ENCODE measurements at regions not wholly inside any gene's neighbourhood (a gene's known extent, or its start where the extent isn't known, plus 50 kb on each side); places are given as distances from the start of the nearest gene placed in this dataset.

DNA sequence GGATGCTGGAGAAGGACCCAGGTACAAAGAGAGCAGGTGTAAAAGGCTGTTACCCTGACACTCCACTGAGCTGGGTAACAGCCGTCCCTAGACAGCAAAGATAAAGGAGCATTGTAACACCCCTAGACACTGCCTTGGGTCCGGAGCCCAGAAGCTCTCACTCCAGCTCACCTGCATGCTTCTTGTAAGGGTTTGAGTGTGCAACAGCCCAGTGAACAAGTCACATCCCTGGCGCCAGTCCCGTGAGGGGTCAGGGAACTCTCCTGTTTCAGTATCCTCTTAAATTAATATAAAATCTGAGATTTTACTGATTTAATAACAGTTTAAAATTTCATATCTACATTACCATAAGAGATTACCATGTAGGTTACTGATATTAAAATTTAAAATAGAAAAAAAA, 124.8 kb upstream of the LMO3 start:
- H3K9ac ChIP-seq (ENCODE audit: low read length), result no peak overlapping the region
- H3K4me3 ChIP-seq (ENCODE audit: low read length), result no peak overlapping the region
- H3K27ac ChIP-seq (ENCODE audit: low read depth, low read length), result no peak overlapping the region
- no peaks in the 10 kb centered on the region for H3K4me1 ChIP-seq (ENCODE audit: control insufficient read depth, insufficient read depth, low read length)
- no peaks in the 10 kb centered on the region for H3K27me3 ChIP-seq (ENCODE audit: control insufficient read depth, insufficient read depth, low read length)
- H3K36me3 ChIP-seq (ENCODE audit: control insufficient read depth, insufficient read depth, low read length), result no peaks in the 10 kb centered on the region

DNA sequence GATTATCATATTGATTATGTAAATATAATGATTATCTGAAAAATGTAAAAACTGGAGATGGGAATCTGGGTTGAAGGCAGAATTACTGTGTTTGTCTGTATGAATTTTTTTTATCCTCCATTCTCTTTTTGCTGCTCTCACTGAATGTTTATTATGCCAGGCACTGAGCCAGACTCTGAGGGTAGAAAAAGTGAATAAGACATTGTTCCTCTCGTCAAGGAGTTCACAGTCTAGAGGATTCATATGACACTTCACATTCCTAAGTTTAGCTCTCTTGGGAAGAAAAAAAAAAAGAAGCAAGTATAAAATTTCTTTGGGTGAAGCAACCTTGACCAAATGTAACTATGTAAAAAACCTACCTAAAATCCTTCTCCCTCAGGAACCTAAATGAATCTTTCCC, 120.9 kb upstream of the LMO3 start:
- no peaks in the 10 kb centered on the region for H3K4me1 ChIP-seq (ENCODE audit: control insufficient read depth, insufficient read depth, low read length)
- no peak overlapping the region for H3K27ac ChIP-seq (ENCODE audit: low read depth, low read length)
- H3K4me3 ChIP-seq (ENCODE audit: low read length), result no peak overlapping the region
- no peaks in the 10 kb centered on the region for H3K36me3 ChIP-seq (ENCODE audit: control insufficient read depth, insufficient read depth, low read length)
- no peaks in the 10 kb centered on the region for H3K27me3 ChIP-seq (ENCODE audit: control insufficient read depth, insufficient read depth, low read length)
- no peak overlapping the region for H3K9ac ChIP-seq (ENCODE audit: low read length)

DNA sequence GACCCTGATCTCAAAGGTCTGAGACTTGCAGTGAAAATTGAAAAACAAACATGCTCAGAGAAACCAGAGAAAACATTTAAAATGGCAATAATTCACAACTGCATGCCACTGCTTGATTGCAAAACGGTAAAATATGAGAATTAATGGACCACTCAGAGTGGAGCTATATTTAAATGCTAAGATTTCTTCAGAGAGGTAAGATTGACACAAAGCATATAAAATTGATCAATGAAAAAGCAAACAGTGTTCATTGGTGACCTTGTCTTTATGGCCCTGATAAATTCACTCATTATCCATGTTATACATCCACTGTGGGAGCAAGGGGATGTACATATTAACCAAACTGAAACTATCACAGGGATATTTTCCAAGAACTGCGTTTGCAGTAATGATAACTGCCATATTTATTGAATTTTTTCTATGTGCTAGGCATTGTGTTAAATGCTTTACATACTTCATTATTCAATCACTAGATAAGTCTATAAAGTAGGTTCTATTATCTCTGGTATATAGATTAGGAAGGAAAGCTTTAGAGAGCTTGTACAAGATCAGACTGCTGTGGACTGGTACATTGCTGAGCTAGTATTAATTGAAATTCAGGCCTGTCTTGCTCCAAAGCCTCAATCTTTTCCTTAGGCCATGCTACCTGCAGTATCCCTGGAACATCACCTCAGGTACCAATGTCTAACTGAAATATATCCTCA, 113.9 kb upstream of the LMO3 start:
- Histone ChIP-seq H3K27ac (ENCODE audit: low read depth, low read length) (no peak overlapping the region), H3K9ac (ENCODE audit: low read length) (no peak overlapping the region), H3K4me3 (ENCODE audit: low read length) (no peak overlapping the region), H3K4me1 (ENCODE audit: control insufficient read depth, insufficient read depth, low read length) (no peaks in the 10 kb centered on the region), H3K36me3 (ENCODE audit: control insufficient read depth, insufficient read depth, low read length) (no peaks in the 10 kb centered on the region), H3K27me3 (ENCODE audit: control insufficient read depth, insufficient read depth, low read length) (no peaks in the 10 kb centered on the region)

DNA sequence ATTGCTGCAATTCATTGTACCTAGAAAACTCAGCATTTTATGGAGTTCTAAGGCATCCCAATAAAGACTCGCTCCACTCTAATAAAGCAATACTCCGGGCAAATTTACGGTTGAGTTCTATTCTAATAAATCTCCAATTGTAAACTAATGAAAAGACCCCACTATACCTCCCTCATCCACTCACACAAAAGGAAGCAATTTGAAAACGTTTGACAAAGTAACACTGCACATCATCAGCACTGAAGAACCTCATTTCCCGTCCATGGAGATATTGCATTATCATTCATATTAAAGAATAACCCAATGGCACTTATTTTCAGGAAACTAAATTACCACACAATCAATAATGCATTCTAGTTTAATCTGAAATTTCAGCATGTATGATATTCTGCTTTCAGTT, 111.0 kb upstream of the LMO3 start:
- H3K27me3 ChIP-seq (ENCODE audit: control insufficient read depth, insufficient read depth, low read length), result no peaks in the 10 kb centered on the region
- H3K36me3 ChIP-seq (ENCODE audit: control insufficient read depth, insufficient read depth, low read length), result no peaks in the 10 kb centered on the region
- H3K4me3 ChIP-seq (ENCODE audit: low read length), result no peak overlapping the region
- H3K27ac ChIP-seq (ENCODE audit: low read depth, low read length), result no peak overlapping the region
- no peak overlapping the region for H3K9ac ChIP-seq (ENCODE audit: low read length)
- H3K4me1 ChIP-seq (ENCODE audit: control insufficient read depth, insufficient read depth, low read length), result no peaks in the 10 kb centered on the region

DNA sequence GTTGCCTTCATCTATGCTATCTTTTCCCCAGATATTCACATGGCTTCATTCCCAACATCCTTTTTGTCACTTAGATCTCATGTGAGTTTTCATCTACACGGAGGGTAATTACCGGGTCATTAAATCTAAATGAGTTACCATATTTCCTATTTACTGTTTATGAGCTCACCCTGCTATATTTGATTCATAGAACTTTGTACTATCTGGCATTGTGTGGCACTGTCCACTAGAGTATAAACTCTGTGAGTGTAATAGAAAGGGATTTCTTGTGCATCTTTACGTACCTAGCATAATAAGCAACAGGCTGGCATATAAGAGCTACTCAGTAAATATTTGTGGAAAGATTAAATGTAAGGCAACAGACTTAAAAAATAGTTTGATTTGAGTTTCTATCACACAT, 86.1 kb upstream of the LMO3 start:
- no peaks in the 10 kb centered on the region for H3K36me3 ChIP-seq (ENCODE audit: control insufficient read depth, insufficient read depth, low read length)

DNA sequence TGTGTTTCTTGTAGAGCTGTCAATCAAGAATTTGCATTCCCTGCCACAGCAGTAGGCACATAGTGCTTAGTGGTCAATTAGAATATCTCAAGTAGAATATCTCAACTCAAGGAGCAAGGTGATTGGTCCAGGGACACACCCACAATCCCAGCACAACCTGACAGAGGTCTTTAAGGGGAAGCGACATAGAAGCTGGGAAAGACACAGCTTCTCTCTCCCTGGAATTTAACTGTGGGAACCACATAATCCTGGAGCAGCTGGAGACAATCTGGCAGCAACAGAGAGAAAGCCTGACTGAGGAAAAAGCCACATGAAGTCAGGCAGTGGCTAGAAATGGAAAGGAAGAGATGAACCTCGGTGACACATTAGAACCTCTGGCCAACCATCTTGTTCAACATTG, 85.7 kb upstream of the LMO3 start:
- H3K4me1 ChIP-seq (ENCODE audit: control insufficient read depth, insufficient read depth, low read length), result no peaks in the 10 kb centered on the region
- no peak overlapping the region for H3K4me3 ChIP-seq (ENCODE audit: low read length)
- no peaks in the 10 kb centered on the region for H3K27me3 ChIP-seq (ENCODE audit: control insufficient read depth, insufficient read depth, low read length)
- no peak overlapping the region for H3K27ac ChIP-seq (ENCODE audit: low read depth, low read length)
- no peak overlapping the region for H3K9ac ChIP-seq (ENCODE audit: low read length)
- H3K36me3 ChIP-seq (ENCODE audit: control insufficient read depth, insufficient read depth, low read length), result no peaks in the 10 kb centered on the region

More for the DNA sequence above, 86.1 kb upstream of the LMO3 start:
- H3K9ac ChIP-seq (ENCODE audit: low read length), result no peak overlapping the region
- H3K27me3 ChIP-seq (ENCODE audit: control insufficient read depth, insufficient read depth, low read length), result no peaks in the 10 kb centered on the region
- H3K4me3 ChIP-seq (ENCODE audit: low read length), result no peak overlapping the region
- H3K27ac ChIP-seq (ENCODE audit: low read depth, low read length), result no peak overlapping the region
- no peaks in the 10 kb centered on the region for H3K4me1 ChIP-seq (ENCODE audit: control insufficient read depth, insufficient read depth, low read length)

DNA sequence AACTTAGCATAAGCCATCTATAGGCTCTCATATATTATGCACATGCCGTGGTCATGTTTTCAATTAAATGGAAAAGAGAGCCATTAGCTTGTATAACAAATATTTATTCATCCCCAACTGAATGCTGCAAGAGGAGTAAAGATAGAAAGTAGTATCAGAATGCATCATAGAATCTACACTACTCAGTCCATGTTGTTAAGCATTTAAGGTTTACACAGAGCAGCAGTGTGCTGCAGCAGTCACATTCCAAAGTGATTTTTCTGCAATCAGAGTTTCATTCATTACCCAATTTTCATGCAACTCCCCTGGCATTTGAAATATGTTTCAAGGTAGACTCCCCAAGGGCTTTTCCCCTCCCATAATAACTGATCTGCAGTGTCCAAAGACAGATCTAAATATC, 82.2 kb upstream of the LMO3 start:
- H3K27me3 ChIP-seq (ENCODE audit: control insufficient read depth, insufficient read depth, low read length), result no peaks in the 10 kb centered on the region
- no peaks in the 10 kb centered on the region for H3K4me1 ChIP-seq (ENCODE audit: control insufficient read depth, insufficient read depth, low read length)
- H3K27ac ChIP-seq (ENCODE audit: low read depth, low read length), result no peak overlapping the region
- H3K9ac ChIP-seq (ENCODE audit: low read length), result no peak overlapping the region
- no peaks in the 10 kb centered on the region for H3K36me3 ChIP-seq (ENCODE audit: control insufficient read depth, insufficient read depth, low read length)
- H3K4me3 ChIP-seq (ENCODE audit: low read length), result no peak overlapping the region

DNA sequence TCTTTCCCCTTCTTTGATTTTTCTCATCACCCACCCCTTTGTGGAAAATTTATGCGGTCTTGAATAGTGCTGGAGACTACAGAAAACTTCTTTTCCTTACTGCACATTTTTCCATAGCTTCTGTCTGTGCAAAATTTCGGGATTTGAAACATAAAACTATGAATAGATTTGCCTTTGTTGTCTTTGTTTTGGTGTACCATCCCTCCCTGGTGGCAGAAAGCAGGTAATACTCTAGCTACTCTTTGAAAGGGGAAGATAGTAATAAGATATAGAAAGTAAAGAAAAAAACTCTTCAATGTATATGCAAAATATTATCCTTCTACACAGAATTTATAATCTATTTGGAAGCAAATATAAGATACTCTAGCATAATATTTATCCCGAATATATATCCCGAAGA, 79.1 kb upstream of the LMO3 start:
- H3K4me1 ChIP-seq (ENCODE audit: control insufficient read depth, insufficient read depth, low read length), result no peaks in the 10 kb centered on the region
- no peaks in the 10 kb centered on the region for H3K27me3 ChIP-seq (ENCODE audit: control insufficient read depth, insufficient read depth, low read length)
- H3K36me3 ChIP-seq (ENCODE audit: control insufficient read depth, insufficient read depth, low read length), result no peaks in the 10 kb centered on the region
- no peak overlapping the region for H3K4me3 ChIP-seq (ENCODE audit: low read length)
- no peak overlapping the region for H3K27ac ChIP-seq (ENCODE audit: low read depth, low read length)
- no peak overlapping the region for H3K9ac ChIP-seq (ENCODE audit: low read length)

DNA sequence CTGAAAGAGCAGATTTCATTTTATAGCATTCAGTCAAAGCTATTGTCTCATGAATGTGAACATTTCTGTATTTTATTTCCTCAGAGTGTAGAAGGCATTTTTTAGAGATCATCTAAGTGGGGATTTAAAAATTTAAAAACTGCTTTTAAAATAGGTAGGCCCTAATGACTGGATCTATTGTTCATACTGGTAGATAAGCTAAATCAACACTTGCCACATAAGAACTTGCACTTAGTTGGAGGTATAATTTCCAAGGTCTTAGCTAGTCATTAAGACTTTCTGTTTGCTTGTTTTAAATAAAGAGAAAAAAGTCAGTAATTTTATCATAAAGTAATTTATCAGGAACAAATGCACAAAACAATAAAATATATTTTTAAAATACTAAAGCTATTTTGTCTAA, 75.2 kb upstream of the LMO3 start:
- H3K4me3 ChIP-seq (ENCODE audit: low read length), result no peak overlapping the region
- no peaks in the 10 kb centered on the region for H3K36me3 ChIP-seq (ENCODE audit: control insufficient read depth, insufficient read depth, low read length)
- no peaks in the 10 kb centered on the region for H3K4me1 ChIP-seq (ENCODE audit: control insufficient read depth, insufficient read depth, low read length)
- no peaks in the 10 kb centered on the region for H3K27me3 ChIP-seq (ENCODE audit: control insufficient read depth, insufficient read depth, low read length)
- H3K9ac ChIP-seq (ENCODE audit: low read length), result no peak overlapping the region
- H3K27ac ChIP-seq (ENCODE audit: low read depth, low read length), result no peak overlapping the region

DNA sequence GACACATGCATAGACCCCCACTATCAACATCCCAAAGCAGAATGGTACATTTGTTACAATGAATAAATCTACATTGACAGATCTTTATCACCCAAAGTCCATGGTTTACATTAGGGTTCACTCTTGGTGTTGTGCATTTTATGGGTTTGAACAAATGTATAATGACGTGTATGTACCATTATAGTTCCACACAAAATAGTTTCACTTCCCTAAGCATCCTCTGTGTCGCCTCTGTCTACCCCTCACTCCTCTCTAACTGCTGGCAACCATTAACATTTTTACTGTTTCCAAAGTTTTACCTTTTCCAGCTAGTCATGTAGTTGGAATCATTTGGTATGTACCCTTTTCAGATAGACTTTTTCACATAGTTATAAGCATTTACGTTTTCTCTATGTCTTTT, 69.5 kb upstream of the LMO3 start:
- H3K27me3 ChIP-seq (ENCODE audit: control insufficient read depth, insufficient read depth, low read length), result no peaks in the 10 kb centered on the region

DNA sequence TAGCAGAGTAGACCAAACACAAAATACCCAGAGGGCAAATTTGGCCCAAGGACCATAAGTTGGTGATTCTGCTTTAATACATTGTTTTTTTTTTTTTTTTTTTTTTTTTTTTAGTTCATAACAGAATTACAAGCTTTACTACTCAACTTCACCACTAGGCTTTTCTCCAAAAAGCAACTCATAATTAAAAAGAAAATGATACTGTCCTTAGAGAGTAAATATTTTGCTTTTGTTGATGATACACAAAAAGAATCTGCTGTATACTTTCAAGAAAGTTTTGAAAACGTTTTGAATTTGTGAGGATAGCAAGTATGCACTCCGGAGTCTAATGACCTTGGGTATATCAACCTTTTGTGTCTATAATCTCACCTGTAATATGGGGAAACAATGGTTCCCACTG, 68.9 kb upstream of the LMO3 start:
- no peak overlapping the region for H3K4me3 ChIP-seq (ENCODE audit: low read length)
- H3K27me3 ChIP-seq (ENCODE audit: control insufficient read depth, insufficient read depth, low read length), result no peaks in the 10 kb centered on the region
- no peak overlapping the region for H3K9ac ChIP-seq (ENCODE audit: low read length)
- no peak overlapping the region for H3K27ac ChIP-seq (ENCODE audit: low read depth, low read length)
- H3K36me3 ChIP-seq (ENCODE audit: control insufficient read depth, insufficient read depth, low read length), result no peaks in the 10 kb centered on the region
- H3K4me1 ChIP-seq (ENCODE audit: control insufficient read depth, insufficient read depth, low read length), result no peaks in the 10 kb centered on the region

More for the DNA sequence above, 69.5 kb upstream of the LMO3 start:
- Histone ChIP-seq H3K9ac (ENCODE audit: low read length) (no peak overlapping the region), H3K27ac (ENCODE audit: low read depth, low read length) (no peak overlapping the region), H3K36me3 (ENCODE audit: control insufficient read depth, insufficient read depth, low read length) (no peaks in the 10 kb centered on the region), H3K4me3 (ENCODE audit: low read length) (no peak overlapping the region), H3K4me1 (ENCODE audit: control insufficient read depth, insufficient read depth, low read length) (no peaks in the 10 kb centered on the region)

DNA sequence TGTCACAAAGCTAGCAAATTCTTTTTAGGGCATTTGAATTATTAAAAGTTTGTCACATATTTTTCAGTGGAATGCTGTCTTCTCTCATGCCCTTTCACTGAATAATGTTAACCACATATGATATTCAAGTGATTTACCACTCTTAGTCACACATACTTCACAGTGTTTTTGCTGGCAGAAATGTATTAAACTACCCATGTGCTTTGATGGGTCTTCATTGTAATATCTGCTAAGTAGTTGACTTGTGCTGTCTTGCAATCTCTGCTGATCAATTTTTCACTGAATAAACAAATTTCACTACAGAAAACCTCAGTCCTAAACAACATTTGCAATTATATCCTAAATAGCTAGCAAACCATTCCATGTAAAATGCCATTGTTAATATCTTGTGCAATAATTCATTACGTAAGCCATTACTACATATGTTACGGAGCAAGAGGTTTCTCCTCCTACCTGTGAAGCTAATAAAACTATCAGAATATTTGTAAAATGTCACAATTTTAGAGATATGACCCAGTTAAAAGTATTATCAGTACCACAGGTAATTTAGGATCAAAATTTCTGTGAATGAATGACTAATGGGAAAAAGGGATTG, 64.6 kb upstream of the LMO3 start:
- Histone ChIP-seq H3K4me1 (ENCODE audit: control insufficient read depth, insufficient read depth, low read length) (no peaks in the 10 kb centered on the region), H3K9ac (ENCODE audit: low read length) (no peak overlapping the region), H3K27me3 (ENCODE audit: control insufficient read depth, insufficient read depth, low read length) (no peaks in the 10 kb centered on the region), H3K4me3 (ENCODE audit: low read length) (no peak overlapping the region), H3K36me3 (ENCODE audit: control insufficient read depth, insufficient read depth, low read length) (no peaks in the 10 kb centered on the region), H3K27ac (ENCODE audit: low read depth, low read length) (no peak overlapping the region)

DNA sequence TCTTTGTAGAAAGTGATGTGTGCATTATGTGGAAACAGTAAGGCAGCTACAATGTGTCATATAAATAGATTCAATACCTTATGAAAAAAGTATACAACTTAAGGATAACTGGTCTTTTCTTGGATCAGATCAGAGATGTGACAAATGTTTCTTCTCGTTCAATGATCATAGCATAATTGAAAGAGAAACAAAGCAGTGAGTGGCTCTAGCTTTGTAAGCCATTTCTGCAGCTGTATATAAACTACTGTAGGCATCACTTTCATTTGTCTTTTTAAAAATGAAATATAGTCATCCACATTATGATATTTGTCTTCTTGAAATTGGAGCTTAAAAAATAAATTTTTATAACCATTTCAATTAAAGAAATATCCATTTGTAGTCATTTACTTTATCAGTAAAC, 63.8 kb upstream of the LMO3 start:
- Histone ChIP-seq H3K9ac (ENCODE audit: low read length) (no peak overlapping the region), H3K4me1 (ENCODE audit: control insufficient read depth, insufficient read depth, low read length) (no peaks in the 10 kb centered on the region), H3K36me3 (ENCODE audit: control insufficient read depth, insufficient read depth, low read length) (no peaks in the 10 kb centered on the region), H3K4me3 (ENCODE audit: low read length) (no peak overlapping the region), H3K27ac (ENCODE audit: low read depth, low read length) (no peak overlapping the region), H3K27me3 (ENCODE audit: control insufficient read depth, insufficient read depth, low read length) (no peaks in the 10 kb centered on the region)

Data from rectal smooth muscle tissue (tissue), 1 donor.